ENCODE measurements at regions not wholly inside any gene's neighbourhood (a gene's known extent, or its start where the extent isn't known, plus 50 kb on each side); places are given as distances from the start of the nearest gene placed in this dataset.

DNA sequence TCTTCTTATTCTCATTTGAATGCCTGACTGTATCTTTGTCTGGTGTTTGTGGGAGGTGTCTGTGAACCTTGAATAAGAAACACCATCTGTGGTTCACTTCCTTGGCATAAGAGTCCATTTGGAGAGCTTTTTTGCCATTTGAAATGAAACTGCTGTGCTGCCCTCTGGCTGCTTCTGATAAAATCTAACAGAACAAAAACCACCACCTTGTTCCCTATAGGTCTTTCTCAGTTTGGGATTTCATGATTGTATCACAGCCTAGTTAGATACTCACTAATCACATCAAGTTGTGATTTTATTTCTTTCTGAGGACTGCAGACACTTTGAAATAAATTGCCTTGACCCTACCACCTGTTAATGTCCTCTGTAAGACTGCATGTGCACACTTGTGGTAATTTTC is 102.7 kb upstream of the FAM13C start:
- Histone ChIP-seq H3K9ac (ENCODE audit: low read depth in 1 of 3, low read length in 3 of 3) (no peak overlapping the region), H3K4me1 (ENCODE audit: control insufficient read depth in 3 of 3, insufficient read depth in 3 of 3, low read length in 3 of 3) (no peaks in the 10 kb centered on the region), H3K36me3 (ENCODE audit: control insufficient read depth in 3 of 3, insufficient read depth in 3 of 3, low read length in 3 of 3) (no peaks in the 10 kb centered on the region), H3K4me3 (ENCODE audit: low read length in 3 of 3) (no peak overlapping the region), H3K27me3 (ENCODE audit: control insufficient read depth in 3 of 3, insufficient read depth in 3 of 3, low read length in 3 of 3) (no peaks in the 10 kb centered on the region), H3K9me3 (ENCODE audit: control insufficient read depth in 3 of 3, low read length in 3 of 3) (no peaks in the 10 kb centered on the region), H3K27ac (ENCODE audit: low read depth, low read length) (no peak overlapping the region)

DNA sequence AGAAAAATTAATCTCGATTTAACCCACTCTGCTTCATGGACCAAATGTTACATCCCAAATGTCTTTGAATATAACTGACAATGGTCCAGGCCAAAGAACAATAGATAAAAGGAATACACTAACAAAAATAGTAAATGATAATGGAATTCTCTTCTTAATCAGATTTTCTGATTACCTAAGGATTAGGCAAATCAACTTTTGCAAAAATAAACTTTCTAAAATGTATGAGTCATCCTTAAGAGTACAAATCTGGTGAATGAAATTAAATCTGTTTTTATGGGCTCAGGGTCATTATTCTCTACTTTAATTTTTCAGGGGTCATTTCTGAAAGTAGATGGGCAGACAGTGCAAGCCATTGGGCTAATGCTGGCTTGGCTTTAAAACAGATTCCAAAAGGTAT is 102.1 kb upstream of the FAM13C start:
- Histone ChIP-seq H3K27me3 (ENCODE audit: control insufficient read depth in 3 of 3, insufficient read depth in 3 of 3, low read length in 3 of 3) (no peaks in the 10 kb centered on the region), H3K9ac (ENCODE audit: low read depth in 1 of 3, low read length in 3 of 3) (no peak overlapping the region), H3K4me3 (ENCODE audit: low read length in 3 of 3) (no peak overlapping the region), H3K9me3 (ENCODE audit: control insufficient read depth in 3 of 3, low read length in 3 of 3) (no peaks in the 10 kb centered on the region), H3K36me3 (ENCODE audit: control insufficient read depth in 3 of 3, insufficient read depth in 3 of 3, low read length in 3 of 3) (no peaks in the 10 kb centered on the region), H3K4me1 (ENCODE audit: control insufficient read depth in 3 of 3, insufficient read depth in 3 of 3, low read length in 3 of 3) (no peaks in the 10 kb centered on the region), H3K27ac (ENCODE audit: low read depth, low read length) (no peak overlapping the region)

DNA sequence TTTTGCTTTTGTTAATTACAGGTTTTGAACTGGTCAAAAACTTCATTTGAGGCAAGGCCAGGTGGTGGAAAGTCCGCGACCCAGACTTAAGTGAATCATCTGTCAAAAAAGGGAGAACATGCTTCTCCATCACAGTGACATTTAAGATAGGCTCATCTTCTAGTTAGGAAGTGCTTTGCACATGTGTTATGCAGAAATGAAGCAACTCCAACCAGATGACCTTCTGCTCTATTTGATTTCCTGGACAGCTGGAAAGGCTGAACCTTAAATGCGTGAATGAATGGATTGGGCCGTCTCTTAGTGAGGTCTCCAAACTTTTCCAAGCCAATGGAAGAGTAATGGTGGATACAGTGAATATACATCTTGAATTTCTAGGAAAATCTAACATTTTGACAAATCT is 101.6 kb upstream of the FAM13C start:
- no peak overlapping the region for H3K27ac ChIP-seq (ENCODE audit: low read depth, low read length)
- no peaks in the 10 kb centered on the region for H3K4me1 ChIP-seq (ENCODE audit: control insufficient read depth in 3 of 3, insufficient read depth in 3 of 3, low read length in 3 of 3)
- no peak overlapping the region for H3K9ac ChIP-seq (ENCODE audit: low read depth in 1 of 3, low read length in 3 of 3)
- H3K36me3 ChIP-seq (ENCODE audit: control insufficient read depth in 3 of 3, insufficient read depth in 3 of 3, low read length in 3 of 3), result no peaks in the 10 kb centered on the region
- no peaks in the 10 kb centered on the region for H3K9me3 ChIP-seq (ENCODE audit: control insufficient read depth in 3 of 3, low read length in 3 of 3)
- no peak overlapping the region for H3K4me3 ChIP-seq (ENCODE audit: low read length in 3 of 3)
- no peaks in the 10 kb centered on the region for H3K27me3 ChIP-seq (ENCODE audit: control insufficient read depth in 3 of 3, insufficient read depth in 3 of 3, low read length in 3 of 3)

DNA sequence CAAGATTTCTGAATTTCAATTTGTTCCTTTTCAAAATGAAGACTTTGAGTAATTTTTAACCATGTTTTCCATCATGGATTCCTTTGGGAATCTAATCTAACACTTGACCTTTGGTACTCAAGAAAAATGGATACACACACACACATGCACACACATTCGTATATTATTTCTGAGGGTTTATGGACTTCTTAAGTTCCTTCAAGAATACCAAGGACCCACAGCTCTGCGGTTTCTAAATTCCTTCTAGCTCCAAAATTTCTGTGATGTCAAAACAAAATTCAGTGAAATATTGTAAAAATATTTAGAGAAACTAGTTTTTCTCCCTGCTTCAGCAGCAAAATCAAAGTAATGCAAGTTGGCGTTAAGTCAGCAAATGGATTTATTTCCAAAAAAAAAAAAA is 98.3 kb upstream of the FAM13C start:
- Histone ChIP-seq H3K27me3 (ENCODE audit: control insufficient read depth in 3 of 3, insufficient read depth in 3 of 3, low read length in 3 of 3) (no peaks in the 10 kb centered on the region), H3K9me3 (ENCODE audit: control insufficient read depth in 3 of 3, low read length in 3 of 3) (no peaks in the 10 kb centered on the region), H3K36me3 (ENCODE audit: control insufficient read depth in 3 of 3, insufficient read depth in 3 of 3, low read length in 3 of 3) (no peaks in the 10 kb centered on the region), H3K9ac (ENCODE audit: low read depth in 1 of 3, low read length in 3 of 3) (no peak overlapping the region), H3K27ac (ENCODE audit: low read depth, low read length) (no peak overlapping the region), H3K4me3 (ENCODE audit: low read length in 3 of 3) (no peak overlapping the region), H3K4me1 (ENCODE audit: control insufficient read depth in 3 of 3, insufficient read depth in 3 of 3, low read length in 3 of 3) (no peaks in the 10 kb centered on the region)

DNA sequence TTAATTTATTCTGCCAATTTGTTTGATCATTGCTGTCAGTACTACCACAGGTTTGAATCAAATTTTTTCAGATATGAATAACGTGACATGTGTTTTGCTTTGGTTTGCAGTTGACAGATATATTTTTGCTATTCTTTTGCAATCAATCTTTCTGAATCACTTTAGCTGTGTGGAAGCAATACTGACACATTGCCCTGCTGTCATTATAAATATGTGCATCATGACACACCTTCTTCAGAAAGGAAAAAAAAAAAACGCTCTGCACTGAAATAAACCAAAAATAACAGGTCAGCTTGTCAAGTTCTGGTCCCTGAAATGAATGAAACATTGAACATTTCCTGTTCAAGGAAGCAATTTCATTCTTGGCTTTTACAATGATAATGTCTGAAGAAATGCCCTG is 93.8 kb upstream of the FAM13C start:
- no peaks in the 10 kb centered on the region for H3K9me3 ChIP-seq (ENCODE audit: control insufficient read depth in 3 of 3, low read length in 3 of 3)
- H3K4me3 ChIP-seq (ENCODE audit: low read length in 3 of 3), result no peak overlapping the region
- no peaks in the 10 kb centered on the region for H3K36me3 ChIP-seq (ENCODE audit: control insufficient read depth in 3 of 3, insufficient read depth in 3 of 3, low read length in 3 of 3)
- no peaks in the 10 kb centered on the region for H3K27me3 ChIP-seq (ENCODE audit: control insufficient read depth in 3 of 3, insufficient read depth in 3 of 3, low read length in 3 of 3)
- no peak overlapping the region for H3K27ac ChIP-seq (ENCODE audit: low read depth, low read length)
- H3K9ac ChIP-seq (ENCODE audit: low read depth in 1 of 3, low read length in 3 of 3), result no peak overlapping the region
- no peaks in the 10 kb centered on the region for H3K4me1 ChIP-seq (ENCODE audit: control insufficient read depth in 3 of 3, insufficient read depth in 3 of 3, low read length in 3 of 3)

DNA sequence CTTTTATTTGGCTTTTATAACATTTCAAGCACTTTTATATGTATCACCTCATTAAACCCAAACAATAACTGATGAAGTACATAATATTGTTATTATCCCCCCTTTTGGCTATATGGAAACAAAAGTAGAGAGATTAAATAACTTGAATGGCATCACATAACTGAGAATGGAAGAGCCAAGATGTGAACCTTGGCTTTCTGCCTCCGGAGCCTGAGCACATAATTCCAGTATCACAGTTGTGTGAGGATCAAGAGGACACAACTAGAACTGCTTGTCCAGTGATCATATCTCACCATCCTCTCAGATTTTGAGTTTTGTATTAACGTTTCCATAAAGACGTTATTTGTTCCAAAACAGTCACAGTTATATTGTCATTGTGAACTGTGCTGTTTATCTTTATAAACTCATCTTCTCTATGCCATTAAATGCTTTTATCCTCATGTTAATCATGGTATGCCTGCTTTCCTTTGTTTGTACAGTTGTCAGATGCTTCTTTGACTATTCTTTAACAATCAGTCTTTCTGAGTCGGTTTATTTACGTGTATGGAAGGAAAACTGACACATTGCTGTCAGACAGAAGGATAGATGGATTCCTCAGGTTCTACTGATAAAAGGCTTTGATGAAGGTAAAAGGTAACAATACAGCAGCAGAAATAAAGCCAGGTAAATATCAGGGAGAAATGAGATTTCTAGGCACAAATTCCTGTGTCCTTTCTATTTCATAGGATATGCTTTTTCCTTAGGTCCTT is 92.0 kb upstream of the FAM13C start:
- H3K9ac ChIP-seq (ENCODE audit: low read depth in 1 of 3, low read length in 3 of 3), result no peak overlapping the region
- no peaks in the 10 kb centered on the region for H3K27me3 ChIP-seq (ENCODE audit: control insufficient read depth in 3 of 3, insufficient read depth in 3 of 3, low read length in 3 of 3)
- no peaks in the 10 kb centered on the region for H3K9me3 ChIP-seq (ENCODE audit: control insufficient read depth in 3 of 3, low read length in 3 of 3)
- no peak overlapping the region for H3K4me3 ChIP-seq (ENCODE audit: low read length in 3 of 3)
- H3K36me3 ChIP-seq (ENCODE audit: control insufficient read depth in 3 of 3, insufficient read depth in 3 of 3, low read length in 3 of 3), result no peaks in the 10 kb centered on the region
- no peaks in the 10 kb centered on the region for H3K4me1 ChIP-seq (ENCODE audit: control insufficient read depth in 3 of 3, insufficient read depth in 3 of 3, low read length in 3 of 3)
- H3K27ac ChIP-seq (ENCODE audit: low read depth, low read length), result no peak overlapping the region

DNA sequence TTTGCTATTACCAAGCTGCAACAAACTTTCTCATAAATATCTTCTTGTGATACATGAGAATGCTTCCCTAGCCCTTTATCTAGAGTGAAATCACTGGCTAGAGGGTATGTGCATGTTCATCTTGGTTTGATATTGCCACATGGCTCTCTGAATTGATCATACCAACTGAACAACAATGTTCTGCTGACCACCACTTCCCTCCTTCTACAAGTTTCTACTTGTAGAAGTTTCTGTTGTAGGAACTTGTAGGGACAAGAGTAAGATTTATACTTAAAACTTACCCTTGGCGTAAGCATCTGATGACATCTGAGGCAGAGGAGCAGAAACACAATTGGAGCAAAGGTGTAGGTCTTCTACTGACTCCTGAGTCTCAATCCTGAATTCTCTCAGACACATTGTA is 86.3 kb upstream of the FAM13C start:
- Histone ChIP-seq H3K27ac (ENCODE audit: low read depth, low read length) (no peak overlapping the region), H3K27me3 (ENCODE audit: control insufficient read depth in 3 of 3, insufficient read depth in 3 of 3, low read length in 3 of 3) (no peaks in the 10 kb centered on the region), H3K9ac (ENCODE audit: low read depth in 1 of 3, low read length in 3 of 3) (no peak overlapping the region), H3K9me3 (ENCODE audit: control insufficient read depth in 3 of 3, low read length in 3 of 3) (no peaks in the 10 kb centered on the region), H3K4me1 (ENCODE audit: control insufficient read depth in 3 of 3, insufficient read depth in 3 of 3, low read length in 3 of 3) (no peaks in the 10 kb centered on the region), H3K36me3 (ENCODE audit: control insufficient read depth in 3 of 3, insufficient read depth in 3 of 3, low read length in 3 of 3) (no peaks in the 10 kb centered on the region), H3K4me3 (ENCODE audit: low read length in 3 of 3) (no peak overlapping the region)

DNA sequence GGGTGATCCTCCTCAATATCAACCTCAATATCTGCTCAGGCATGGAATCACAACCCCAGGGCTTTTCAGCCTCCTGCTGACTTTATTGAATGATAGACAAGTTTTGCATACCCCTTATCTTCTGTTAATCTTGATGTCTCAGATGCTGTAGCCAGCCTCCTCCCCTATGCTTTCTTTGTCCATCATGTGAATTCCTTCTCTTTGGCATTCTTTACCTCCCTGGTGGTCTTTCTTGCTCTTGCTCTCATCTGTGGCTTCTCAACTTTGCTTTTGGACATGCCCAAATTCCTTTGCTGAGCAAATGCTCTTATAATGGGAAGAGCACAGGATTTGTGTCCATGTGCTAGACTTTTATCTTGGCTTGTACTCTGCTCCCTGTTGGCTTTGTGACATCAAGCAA is 73.4 kb upstream of the FAM13C start:
- no peak overlapping the region for H3K4me3 ChIP-seq (ENCODE audit: low read length in 3 of 3)
- H3K27ac ChIP-seq (ENCODE audit: low read depth, low read length), result no peak overlapping the region
- H3K27me3 ChIP-seq (ENCODE audit: control insufficient read depth in 3 of 3, insufficient read depth in 3 of 3, low read length in 3 of 3), result no peaks in the 10 kb centered on the region
- H3K9ac ChIP-seq (ENCODE audit: low read depth in 1 of 3, low read length in 3 of 3), result no peak overlapping the region
- H3K4me1 ChIP-seq (ENCODE audit: control insufficient read depth in 3 of 3, insufficient read depth in 3 of 3, low read length in 3 of 3), result no peaks in the 10 kb centered on the region
- no peaks in the 10 kb centered on the region for H3K36me3 ChIP-seq (ENCODE audit: control insufficient read depth in 3 of 3, insufficient read depth in 3 of 3, low read length in 3 of 3)
- no peaks in the 10 kb centered on the region for H3K9me3 ChIP-seq (ENCODE audit: control insufficient read depth in 3 of 3, low read length in 3 of 3)

DNA sequence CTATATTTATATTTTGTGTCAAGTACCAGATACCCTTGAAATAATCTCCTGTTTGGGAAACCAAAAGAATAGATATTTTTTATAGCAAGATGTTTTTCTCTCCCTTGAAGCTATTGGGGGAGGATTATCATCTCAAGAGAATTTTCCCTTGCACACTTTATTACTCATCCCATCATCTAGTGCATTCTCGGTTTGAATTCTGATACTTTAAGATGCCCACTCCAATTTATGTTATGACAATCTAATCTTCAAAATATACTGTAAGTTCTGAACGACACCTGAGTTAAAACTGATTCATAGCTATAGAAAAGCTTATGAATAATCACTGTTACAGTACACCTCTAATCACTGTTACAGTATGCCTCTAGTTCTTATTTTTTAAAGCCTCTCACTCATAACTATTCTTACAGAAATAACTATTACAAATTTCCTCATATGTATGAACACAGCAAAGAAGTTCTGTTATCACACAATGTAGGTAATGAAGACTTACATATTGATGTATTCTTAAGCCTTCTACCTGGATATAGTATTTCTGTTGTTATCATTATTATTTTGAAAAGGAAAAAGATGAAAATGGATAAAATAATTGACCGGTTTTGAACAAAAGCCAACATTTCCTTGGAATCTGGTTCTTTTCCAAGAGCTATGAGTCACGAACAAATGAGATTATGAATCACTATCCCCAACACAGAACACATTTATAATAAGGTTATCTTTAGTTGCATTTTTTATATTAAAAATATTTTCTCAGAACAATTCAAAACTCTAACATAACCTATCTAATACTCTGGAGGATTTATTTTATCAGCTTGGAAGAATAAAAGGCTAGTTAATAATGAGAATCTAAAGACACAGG is 72.3 kb upstream of the FAM13C start:
- no peaks in the 10 kb centered on the region for H3K9me3 ChIP-seq (ENCODE audit: control insufficient read depth in 3 of 3, low read length in 3 of 3)
- H3K27me3 ChIP-seq (ENCODE audit: control insufficient read depth in 3 of 3, insufficient read depth in 3 of 3, low read length in 3 of 3), result no peaks in the 10 kb centered on the region
- H3K9ac ChIP-seq (ENCODE audit: low read depth in 1 of 3, low read length in 3 of 3), result no peak overlapping the region
- H3K4me3 ChIP-seq (ENCODE audit: low read length in 3 of 3), result no peak overlapping the region
- H3K4me1 ChIP-seq (ENCODE audit: control insufficient read depth in 3 of 3, insufficient read depth in 3 of 3, low read length in 3 of 3), result no peaks in the 10 kb centered on the region
- no peak overlapping the region for H3K27ac ChIP-seq (ENCODE audit: low read depth, low read length)
- no peaks in the 10 kb centered on the region for H3K36me3 ChIP-seq (ENCODE audit: control insufficient read depth in 3 of 3, insufficient read depth in 3 of 3, low read length in 3 of 3)

DNA sequence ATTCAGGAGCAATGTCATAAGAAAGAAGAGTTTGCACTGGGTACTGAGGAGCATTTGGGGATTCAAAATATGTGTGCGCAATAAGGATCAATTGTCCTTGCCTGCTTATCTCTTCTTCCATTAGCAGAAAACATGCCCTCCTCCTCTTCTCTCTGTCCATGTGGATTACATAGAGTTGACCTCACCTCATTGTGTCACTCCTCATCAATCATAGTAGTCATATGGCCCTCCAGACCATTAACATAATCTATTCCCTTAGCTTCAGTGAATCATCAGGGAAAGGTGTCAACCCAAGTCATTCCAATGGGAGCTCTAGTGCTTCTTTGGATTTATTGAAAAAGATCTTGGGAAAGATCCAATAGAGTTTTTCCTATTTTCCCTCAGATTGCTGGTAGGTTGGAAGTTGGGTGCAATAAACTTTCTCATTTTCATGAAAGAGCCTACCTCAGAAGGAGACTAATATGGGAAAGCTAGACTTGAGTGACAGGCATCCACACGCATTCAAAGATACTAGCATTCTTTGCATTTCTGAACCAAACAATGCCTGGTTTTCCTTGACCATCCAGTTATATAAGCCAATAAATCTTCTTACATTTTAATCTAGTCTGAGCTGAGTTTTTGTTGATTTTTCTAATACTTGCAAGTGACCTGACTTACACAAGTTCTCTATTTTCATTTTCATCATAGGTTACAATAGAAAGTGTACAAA is 71.5 kb upstream of the FAM13C start:
- no peaks in the 10 kb centered on the region for H3K36me3 ChIP-seq (ENCODE audit: control insufficient read depth in 3 of 3, insufficient read depth in 3 of 3, low read length in 3 of 3)
- H3K27me3 ChIP-seq (ENCODE audit: control insufficient read depth in 3 of 3, insufficient read depth in 3 of 3, low read length in 3 of 3), result no peaks in the 10 kb centered on the region
- H3K27ac ChIP-seq (ENCODE audit: low read depth, low read length), result no peak overlapping the region
- H3K4me3 ChIP-seq (ENCODE audit: low read length in 3 of 3), result no peak overlapping the region
- no peaks in the 10 kb centered on the region for H3K4me1 ChIP-seq (ENCODE audit: control insufficient read depth in 3 of 3, insufficient read depth in 3 of 3, low read length in 3 of 3)
- H3K9ac ChIP-seq (ENCODE audit: low read depth in 1 of 3, low read length in 3 of 3), result no peak overlapping the region
- H3K9me3 ChIP-seq (ENCODE audit: control insufficient read depth in 3 of 3, low read length in 3 of 3), result no peaks in the 10 kb centered on the region
